HEK293T (cell line): ENCODE measurements at regions not wholly inside any gene's neighbourhood (a gene's known extent, or its start where the extent isn't known, plus 50 kb on each side); places are given as distances from the start of the nearest gene placed in this dataset.

Experiments used
- ARNT ChIP-seq: fragments of 450-650 bp; IDR thresholded peaks from 2 replicates; pipeline ENCODE4 v1.6.1; 2017; ENCODE audit warnings: mild to moderate bottlenecking
- BHLHE40 ChIP-seq: fragments of 450-650 bp; IDR thresholded peaks from 2 replicates; pipeline ENCODE4 v1.6.1; 2016; ENCODE audit warnings: mild to moderate bottlenecking, moderate library complexity, borderline replicate concordance
- ELF4 ChIP-seq: fragments of 450-650 bp; IDR thresholded peaks from 2 replicates; pipeline ENCODE4 v1.6.1; 2017; ENCODE audit warnings: antibody characterized with exemption
- FOXK2 ChIP-seq: fragments of 450-650 bp; IDR thresholded peaks from 2 replicates; pipeline ENCODE4 v1.6.1; 2016; ENCODE audit warnings: mild to moderate bottlenecking
- FOXM1 ChIP-seq: fragments of 450-650 bp; IDR thresholded peaks from 2 replicates; pipeline ENCODE4 v1.6.1; 2017; ENCODE audit warnings: mild to moderate bottlenecking, borderline replicate concordance
- NFRKB ChIP-seq: fragments of 450-650 bp; IDR thresholded peaks from 2 replicates; pipeline ENCODE4 v1.6.1; 2016; ENCODE audit warnings: mild to moderate bottlenecking, moderate library complexity
- SP1 ChIP-seq: fragments of 450-650 bp; IDR thresholded peaks from 2 replicates; pipeline ENCODE4 v1.6.1; 2017
- SUZ12 ChIP-seq: fragments of 450-650 bp; IDR thresholded peaks from 2 replicates; pipeline ENCODE4 v1.6.1; 2016; ENCODE audit warnings: mild to moderate bottlenecking
- ZNF384 ChIP-seq: fragments of 450-650 bp; IDR thresholded peaks from 2 replicates; pipeline ENCODE4 v1.6.1; 2016

DNA sequence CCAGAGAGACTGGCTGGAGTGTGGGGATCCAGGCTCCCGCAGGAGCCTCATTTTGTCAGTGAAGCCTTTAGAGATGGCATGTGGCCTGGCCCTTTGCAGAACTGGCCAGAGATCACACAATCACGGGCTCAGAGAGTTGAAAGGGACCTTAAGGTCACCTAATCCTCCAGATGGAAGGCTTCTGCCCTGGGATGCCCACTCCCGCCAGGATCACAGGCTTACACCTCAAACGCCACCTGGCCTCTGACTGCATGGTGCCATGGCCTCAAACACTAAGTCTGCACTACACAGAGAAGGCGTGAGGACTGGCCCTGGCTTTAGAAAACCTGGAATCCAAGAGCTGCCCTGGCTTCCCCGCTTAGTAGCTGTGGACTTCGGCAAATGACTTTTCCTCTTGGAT, 306.8 kb upstream of the CCL2 start:
- TF ChIP-seq ARNT (no peak), BHLHE40 (no peak), ZNF384 (no peak), SP1 (no peak), ELF4 (no peak), FOXK2 (no peak), NFRKB (no peak), SUZ12 (no peak), FOXM1 (no peak)
